Transverse colon (tissue), 4 donors: ENCODE measurements at regions not wholly inside any gene's neighbourhood (a gene's known extent, or its start where the extent isn't known, plus 50 kb on each side); places are given as distances from the start of the nearest gene placed in this dataset.

ENCODE experiments used
- DNase-seq: peaks from one replicate; pipeline ENCODE4 v3.0.0-alpha.2; 2019
- H3K27ac ChIP-seq, 4 donors: fragments of 200-600 bp; sonication (generic); 2 replicates each; pipeline ENCODE4 v1.5.1; 2016 to 2018; ENCODE audit warnings: inconsistent platforms in 4 of 4
- H3K27me3 ChIP-seq: fragments of 200-600 bp; sonication (generic); 2 replicates; pipeline ENCODE4 v1.5.1; 2017; ENCODE audit warnings: inconsistent platforms
- H3K36me3 ChIP-seq, 4 donors: fragments of 200-600 bp; sonication (generic); 2 replicates each; pipeline ENCODE4 v1.5.1; 2017 to 2019; ENCODE audit warnings: inconsistent platforms in 4 of 4
- H3K4me1 ChIP-seq, 4 donors: fragments of 200-600 bp; sonication (generic); 2 replicates each; pipeline ENCODE4 v1.5.1; 2017 to 2020; ENCODE audit warnings: inconsistent platforms in 4 of 4
- H3K4me3 ChIP-seq, 4 donors: fragments of 200-600 bp; sonication (generic); 1 replicate in 1 of 4; 2 replicates in 3 of 4; pipeline versions ENCODE4 v1.5.1 to v1.6.1; 2017 to 2019; ENCODE audit warnings: inconsistent platforms in 4 of 4
- H3K9me3 ChIP-seq, 2 donors: fragments of 200-600 bp; sonication (generic); 2 replicates each; pipeline ENCODE4 v1.5.1; 2017 to 2019; ENCODE audit warnings: inconsistent platforms in 2 of 2
- CTCF ChIP-seq, 5 experiments: fragments of 200-600 bp in 3 of 5; fragments of 450-650 bp in 2 of 5; sonication (generic) in 3 of 5; IDR thresholded peaks; 1 replicate in 2 of 5; 2 replicates in 3 of 5; pipeline ENCODE4 v1.5.1; 2016 to 2017; ENCODE audit warnings: antibody characterized with exemption in 5 of 5, inconsistent platforms in 3 of 5, mild to moderate bottlenecking in 2 of 5, moderate library complexity in 1 of 5
- EP300 ChIP-seq: sonication (generic); formaldehyde crosslinking; IDR thresholded peaks from one replicate; pipeline ENCODE4 v1.6.1; 2017; ENCODE audit warnings: antibody characterized with exemption, low read depth
- POLR2A ChIP-seq: fragments of 450-650 bp; IDR thresholded peaks from one replicate; pipeline ENCODE4 v1.6.1; 2016; ENCODE audit warnings: antibody characterized with exemption, mild to moderate bottlenecking, moderate library complexity
- POLR2AphosphoS5 ChIP-seq, 3 donors: sonication (generic); formaldehyde crosslinking; IDR thresholded peaks; one replicate each; pipeline ENCODE4 v1.6.1; 2016; ENCODE audit warnings: antibody characterized with exemption in 3 of 3
- WGBS, 2 donors: methylation state at CpG; one replicate each; pipeline ENCODE4 v1.1.5; 2018; ENCODE audit warnings: low coverage in 1 of 2; 5-methylcytosine and 5-hydroxymethylcytosine counted together
- in situ Hi-C, 4 donors: fragments of 200-750 bp; cut with MboI; loops; one replicate each; pipeline versions ENCODE4 v1.15.0 to v1.15.1; 2017; ENCODE audit warnings: low sequenced_read_pairs in 3 of 4, low pct_ligation_motif_present in 1 of 4, low pct_unique_long_range_greater_than_20kb in 1 of 4
- intact Hi-C: fragments of 100-400 bp; cut with DNase I; formaldehyde crosslinking; loops from one replicate; pipeline ENCODE4 v1.15.1; 2023; ENCODE audit warnings: low total_unique reads

GRCh38 chr5:174549254-174549653 lies 175.1 kb upstream of the MSX2 start:
- in situ Hi-C loops, result no loop called here
- WGBS, 2 donors, result 63 to 93% methylated on average over 3 to 5 of the region's 5 CpGs
- TF ChIP-seq CTCF (IDR thresholded peaks at IDR 0.05) (no peak), POLR2AphosphoS5 (IDR thresholded peaks at IDR 0.05) (no peak)

GRCh38 chr5:174550026-174550425 lies 174.4 kb upstream of the MSX2 start:
- no peaks in the 10 kb centered on the region for H3K36me3 ChIP-seq
- H3K9me3 ChIP-seq, result no peaks in the 10 kb centered on the region
- no peak overlapping the region for H3K4me3 ChIP-seq
- H3K27me3 ChIP-seq, result no peaks in the 10 kb centered on the region
- no peaks in the 10 kb centered on the region for H3K4me1 ChIP-seq
- WGBS, 2 donors, result 67 to 75% methylated on average over 3 to 6 of the region's 6 CpGs
- intact Hi-C loops (no loop called here), in situ Hi-C loops (no loop called here)
- no peak for DNase-seq
- TF ChIP-seq EP300, result no peak
- no peak overlapping the region for H3K27ac ChIP-seq

More at GRCh38 chr5:174549254-174549653, 175.1 kb upstream of the MSX2 start:
- no peak overlapping the region for H3K4me3 ChIP-seq
- no peak overlapping the region for H3K27ac ChIP-seq
- intact Hi-C loops, result no loop called here
- H3K9me3 ChIP-seq, result no peaks in the 10 kb centered on the region
- H3K4me1 ChIP-seq, result no peaks in the 10 kb centered on the region
- no peaks in the 10 kb centered on the region for H3K27me3 ChIP-seq
- DNase-seq, result no peak
- no peaks in the 10 kb centered on the region for H3K36me3 ChIP-seq

- H3K4me1 ChIP-seq, result no peaks in the 10 kb centered on the region
- no peak overlapping the region for H3K27ac ChIP-seq
- in situ Hi-C loops, result no loop called here
- WGBS, 2 donors, result 82 to 100% methylated on average over 1 to 8 of the region's 8 CpGs
- TF ChIP-seq CTCF (IDR thresholded peaks at IDR 0.05) (no peak), POLR2AphosphoS5 (IDR thresholded peaks at IDR 0.05) (no peak), POLR2A (no peak), EP300 (no peak)
- no peaks in the 10 kb centered on the region for H3K36me3 ChIP-seq
- no peaks in the 10 kb centered on the region for H3K9me3 ChIP-seq
- DNase-seq, result no peak
- no peaks in the 10 kb centered on the region for H3K27me3 ChIP-seq
- H3K4me3 ChIP-seq, result no peak overlapping the region
- intact Hi-C loops, result no loop called here
Observed at GRCh38 chr5:174552428-174552827, 172.0 kb upstream of the MSX2 start.

GRCh38 chr5:174553556-174553955 lies 170.8 kb upstream of the MSX2 start:
- Histone ChIP-seq H3K4me1 (no peaks in the 10 kb centered on the region), H3K4me3 (no peak overlapping the region), H3K9me3 (no peaks in the 10 kb centered on the region), H3K36me3 (no peaks in the 10 kb centered on the region), H3K27me3 (no peaks in the 10 kb centered on the region), H3K27ac (no peak overlapping the region)
- intact Hi-C loops (no loop called here), in situ Hi-C loops (no loop called here)
- TF ChIP-seq CTCF (IDR thresholded peaks at IDR 0.05) (no peak), POLR2A (no peak), POLR2AphosphoS5 (IDR thresholded peaks at IDR 0.05) (no peak), EP300 (no peak)
- DNase-seq, result no peak
- 78% methylated on average over 12 of the region's 12 CpGs; no CpG with 5 or more reads in 1 of the 2 donors for WGBS, 2 donors

GRCh38 chr5:174555726-174556125 lies 168.7 kb upstream of the MSX2 start:
- intact Hi-C loops (no loop called here), in situ Hi-C loops (no loop called here)
- Histone ChIP-seq H3K9me3 (no peaks in the 10 kb centered on the region), H3K4me3 (no peak overlapping the region), H3K36me3 (no peaks in the 10 kb centered on the region), H3K27ac (no peak overlapping the region), H3K4me1 (no peaks in the 10 kb centered on the region), H3K27me3 (peaks cover 8% of the 10 kb centered on the region)
- TF ChIP-seq POLR2A, result no peak
- no peak for TF ChIP-seq EP300
- TF ChIP-seq CTCF (IDR thresholded peaks at IDR 0.05), result no peak
- TF ChIP-seq POLR2AphosphoS5 (IDR thresholded peaks at IDR 0.05), result no peak
- WGBS, 2 donors, result 65 to 78% methylated on average over 8 to 9 of the region's 9 CpGs
- no peak for DNase-seq
